ENCODE measurements at regions not wholly inside any gene's neighbourhood (a gene's known extent, or its start where the extent isn't known, plus 50 kb on each side); places are given as distances from the start of the nearest gene placed in this dataset.

DNA sequence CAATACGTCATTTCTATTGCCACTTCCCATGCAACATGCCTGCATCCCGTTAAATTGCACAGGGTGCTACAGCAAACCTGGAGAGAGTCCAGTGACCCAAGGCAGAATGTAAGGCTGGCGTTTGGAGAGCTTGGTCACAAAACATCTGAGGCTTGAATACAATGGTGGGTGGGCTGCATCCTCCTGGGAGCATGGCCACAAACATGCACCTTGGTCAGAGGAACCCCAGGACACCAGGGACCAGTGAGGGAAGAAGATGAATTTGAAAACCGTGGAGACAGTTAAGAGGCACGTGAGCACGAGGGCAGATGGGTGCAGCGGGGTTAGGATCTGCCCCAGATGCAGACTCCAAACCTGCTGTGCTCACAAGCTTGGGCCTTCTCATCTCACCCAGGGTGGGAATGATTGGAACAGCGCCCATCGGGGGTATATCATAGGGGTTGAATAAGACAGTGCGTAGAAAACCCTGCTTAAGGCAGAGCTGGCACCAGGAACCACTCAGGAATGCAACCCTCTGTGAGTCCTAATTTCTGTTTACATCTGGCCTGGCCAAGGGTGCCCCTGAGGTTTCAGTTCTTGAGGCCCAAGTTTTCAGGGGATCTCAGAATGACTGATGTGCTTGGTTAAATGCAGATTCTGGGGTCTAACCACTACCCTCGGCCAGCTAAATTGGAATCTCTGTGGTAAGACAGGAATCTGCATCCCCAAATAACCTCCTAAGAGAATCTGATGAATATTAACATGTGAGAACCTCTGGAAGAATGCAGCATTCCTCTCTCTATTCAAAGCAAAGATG is 97.2 kb downstream of the ARL4C start:
- no peaks in the 10 kb centered on the region for H3K79me2 ChIP-seq (ENCODE audit: control insufficient read depth, insufficient read depth, low read length)
- peak in 1 of 2 donors; percentile 95 for DNase-seq (ENCODE audit: low read depth in 2 of 2)
- no peak overlapping the region for H3K4me3 ChIP-seq (replicated peaks in 1 of 4; ENCODE audit: control extremely low read depth in 1 of 4, insufficient read depth in 1 of 4, low read depth in 3 of 4, low read length in 4 of 4)
- H2AFZ ChIP-seq (ENCODE audit: low read length): no peak overlapping the region
- no peaks in the 10 kb centered on the region for H4K20me1 ChIP-seq (ENCODE audit: control insufficient read depth, extremely low read depth, insufficient read depth, low read length)
- no peak overlapping the region for H3K27ac ChIP-seq (ENCODE audit: insufficient read depth, low read length)
- no peaks in the 10 kb centered on the region for H3K27me3 ChIP-seq (ENCODE audit: control insufficient read depth, insufficient read depth, low read length)
- no peaks in the 10 kb centered on the region for H3K9me3 ChIP-seq (ENCODE audit: control insufficient read depth, insufficient read depth, low read depth, low read length)
- no peak overlapping the region for H3K9ac ChIP-seq (ENCODE audit: insufficient read depth, low read length)
- no peak for TF ChIP-seq EZH2 (IDR thresholded peaks at IDR 0.05; ENCODE audit: low read length, missing control alignments)
- TF ChIP-seq, protein P1, sequence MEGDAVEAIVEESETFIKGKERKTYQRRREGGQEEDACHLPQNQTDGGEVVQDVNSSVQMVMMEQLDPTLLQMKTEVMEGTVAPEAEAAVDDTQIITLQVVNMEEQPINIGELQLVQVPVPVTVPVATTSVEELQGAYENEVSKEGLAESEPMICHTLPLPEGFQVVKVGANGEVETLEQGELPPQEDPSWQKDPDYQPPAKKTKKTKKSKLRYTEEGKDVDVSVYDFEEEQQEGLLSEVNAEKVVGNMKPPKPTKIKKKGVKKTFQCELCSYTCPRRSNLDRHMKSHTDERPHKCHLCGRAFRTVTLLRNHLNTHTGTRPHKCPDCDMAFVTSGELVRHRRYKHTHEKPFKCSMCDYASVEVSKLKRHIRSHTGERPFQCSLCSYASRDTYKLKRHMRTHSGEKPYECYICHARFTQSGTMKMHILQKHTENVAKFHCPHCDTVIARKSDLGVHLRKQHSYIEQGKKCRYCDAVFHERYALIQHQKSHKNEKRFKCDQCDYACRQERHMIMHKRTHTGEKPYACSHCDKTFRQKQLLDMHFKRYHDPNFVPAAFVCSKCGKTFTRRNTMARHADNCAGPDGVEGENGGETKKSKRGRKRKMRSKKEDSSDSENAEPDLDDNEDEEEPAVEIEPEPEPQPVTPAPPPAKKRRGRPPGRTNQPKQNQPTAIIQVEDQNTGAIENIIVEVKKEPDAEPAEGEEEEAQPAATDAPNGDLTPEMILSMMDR (conservative IDR thresholded peaks at IDR 0.05 in 1 of 2, IDR thresholded peaks at IDR 0.05 in 1 of 2; ENCODE audit: low read depth in 1 of 2, low read length in 2 of 2): no peak
- no peaks in the 10 kb centered on the region for H3K4me1 ChIP-seq (ENCODE audit: control insufficient read depth, extremely low read depth, insufficient read depth, low read length)
- H3K4me2 ChIP-seq (ENCODE audit: extremely low read depth, insufficient read depth, low read length): no peak overlapping the region
- H3K36me3 ChIP-seq (ENCODE audit: control insufficient read depth, insufficient read depth, low read length): no peaks in the 10 kb centered on the region

DNA sequence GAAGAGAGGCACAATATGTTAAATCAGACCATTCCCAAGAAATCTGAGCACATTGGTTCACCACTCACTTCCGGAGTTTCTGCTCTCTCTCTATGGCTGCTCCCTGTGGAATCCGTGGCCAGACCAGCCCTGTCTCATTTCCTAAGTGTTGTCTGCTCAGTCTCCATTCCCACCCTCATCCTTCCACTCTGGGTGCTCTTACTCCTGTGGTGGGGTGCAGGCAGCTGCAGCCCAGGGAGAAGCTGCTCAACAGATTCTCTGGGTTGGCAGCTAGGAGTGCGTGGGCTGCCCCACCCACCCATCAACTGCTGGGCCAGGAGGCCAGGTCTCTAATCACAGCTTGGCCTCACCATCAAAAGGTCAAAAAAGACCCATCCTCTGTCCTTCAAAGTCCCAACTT is 98.3 kb downstream of the ARL4C start:
- no peaks in the 10 kb centered on the region for H3K36me3 ChIP-seq (ENCODE audit: control insufficient read depth, insufficient read depth, low read length)
- no peak overlapping the region for H3K9ac ChIP-seq (ENCODE audit: insufficient read depth, low read length)
- no peak overlapping the region for H3K4me3 ChIP-seq (replicated peaks in 1 of 4; ENCODE audit: control extremely low read depth in 1 of 4, insufficient read depth in 1 of 4, low read depth in 3 of 4, low read length in 4 of 4)
- H3K27me3 ChIP-seq (ENCODE audit: control insufficient read depth, insufficient read depth, low read length): no peaks in the 10 kb centered on the region
- no peaks in the 10 kb centered on the region for H4K20me1 ChIP-seq (ENCODE audit: control insufficient read depth, extremely low read depth, insufficient read depth, low read length)
- no peak for DNase-seq (ENCODE audit: low read depth in 2 of 2)
- no peak overlapping the region for H3K27ac ChIP-seq (ENCODE audit: insufficient read depth, low read length)
- no peaks in the 10 kb centered on the region for H3K79me2 ChIP-seq (ENCODE audit: control insufficient read depth, insufficient read depth, low read length)
- H3K4me2 ChIP-seq (ENCODE audit: extremely low read depth, insufficient read depth, low read length): no peak overlapping the region
- no peaks in the 10 kb centered on the region for H3K9me3 ChIP-seq (ENCODE audit: control insufficient read depth, insufficient read depth, low read depth, low read length)
- H2AFZ ChIP-seq (ENCODE audit: low read length): no peak overlapping the region
- TF ChIP-seq, protein P1 (conservative IDR thresholded peaks at IDR 0.05 in 1 of 2, IDR thresholded peaks at IDR 0.05 in 1 of 2; ENCODE audit: low read depth in 1 of 2, low read length in 2 of 2): no peak
- no peaks in the 10 kb centered on the region for H3K4me1 ChIP-seq (ENCODE audit: control insufficient read depth, extremely low read depth, insufficient read depth, low read length)

DNA sequence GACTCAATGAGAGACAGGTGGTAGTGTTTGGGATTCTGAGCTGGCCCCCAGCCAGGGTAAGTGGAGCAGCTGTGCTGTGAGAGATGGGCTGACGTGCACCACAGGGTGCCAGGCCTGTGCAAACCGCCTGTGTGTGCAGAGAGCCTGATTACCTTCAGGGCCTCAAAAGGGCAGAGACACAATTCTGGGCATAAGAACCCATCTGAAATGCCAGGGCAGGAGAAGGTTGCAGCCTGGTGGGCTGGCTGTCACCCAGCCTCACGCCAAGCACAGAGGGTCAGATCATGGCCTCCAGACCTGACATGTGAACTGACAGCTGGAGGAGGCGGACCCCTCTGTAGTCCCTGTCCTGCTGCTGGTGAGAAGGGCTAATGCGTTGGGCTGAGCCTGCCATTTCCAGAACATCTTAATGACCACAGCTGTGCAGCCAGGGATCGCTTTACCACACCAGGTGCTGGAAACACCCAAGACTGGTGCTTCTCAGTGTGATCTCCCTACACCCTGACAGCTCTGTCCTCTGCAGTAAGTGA is 100.9 kb downstream of the ARL4C start:
- no peak overlapping the region for H3K4me2 ChIP-seq (ENCODE audit: extremely low read depth, insufficient read depth, low read length)
- no peak overlapping the region for H3K27ac ChIP-seq (ENCODE audit: insufficient read depth, low read length)
- TF ChIP-seq, protein P1 (conservative IDR thresholded peaks at IDR 0.05 in 1 of 2, IDR thresholded peaks at IDR 0.05 in 1 of 2; ENCODE audit: low read depth in 1 of 2, low read length in 2 of 2): no peak
- no peak for TF ChIP-seq EZH2 (IDR thresholded peaks at IDR 0.05; ENCODE audit: low read length, missing control alignments)
- no peaks in the 10 kb centered on the region for H3K36me3 ChIP-seq (ENCODE audit: control insufficient read depth, insufficient read depth, low read length)
- no peak overlapping the region for H2AFZ ChIP-seq (ENCODE audit: low read length)
- no peaks in the 10 kb centered on the region for H4K20me1 ChIP-seq (ENCODE audit: control insufficient read depth, extremely low read depth, insufficient read depth, low read length)
- DNase-seq (ENCODE audit: low read depth in 2 of 2): no peak
- H3K9ac ChIP-seq (ENCODE audit: insufficient read depth, low read length): no peak overlapping the region
- H3K4me3 ChIP-seq (replicated peaks in 1 of 4; ENCODE audit: control extremely low read depth in 1 of 4, insufficient read depth in 1 of 4, low read depth in 3 of 4, low read length in 4 of 4): no peak overlapping the region
- no peaks in the 10 kb centered on the region for H3K79me2 ChIP-seq (ENCODE audit: control insufficient read depth, insufficient read depth, low read length)
- H3K4me1 ChIP-seq (ENCODE audit: control insufficient read depth, extremely low read depth, insufficient read depth, low read length): no peaks in the 10 kb centered on the region
- H3K9me3 ChIP-seq (ENCODE audit: control insufficient read depth, insufficient read depth, low read depth, low read length): no peaks in the 10 kb centered on the region
- H3K27me3 ChIP-seq (ENCODE audit: control insufficient read depth, insufficient read depth, low read length): no peaks in the 10 kb centered on the region

Measured in fibroblast of lung (primary cell).